ENCODE measurements at regions not wholly inside any gene's neighbourhood (a gene's known extent, or its start where the extent isn't known, plus 50 kb on each side); places are given as distances from the start of the nearest gene placed in this dataset.

- no peak for TF ChIP-seq CTCF (conservative IDR thresholded peaks at IDR 0.05; ENCODE audit: low read depth in 2 of 2)
- TF ChIP-seq EZH2 (IDR thresholded peaks at IDR 0.05; ENCODE audit: low read depth, unreplicated experiment) = no peak
- no peak for TF ChIP-seq REST (IDR thresholded peaks at IDR 0.05; ENCODE audit: unreplicated experiment)
- no peak for TF ChIP-seq POLR2AphosphoS5 (IDR thresholded peaks at IDR 0.05; ENCODE audit: low read depth)
- TF ChIP-seq STAT1 (IDR thresholded peaks at IDR 0.05; ENCODE audit: unreplicated experiment) = no peak
- no peak for TF ChIP-seq EZH2phosphoT487 (IDR thresholded peaks at IDR 0.05; ENCODE audit: unreplicated experiment)
- no peak for TF ChIP-seq NANOG (IDR thresholded peaks at IDR 0.05; ENCODE audit: borderline replicate concordance)
- TF ChIP-seq ZNF462 (CRISPR knock-in tag; IDR thresholded peaks at IDR 0.05) = no peak
- no peak for TF ChIP-seq CREB1 (CRISPR knock-in tag; IDR thresholded peaks at IDR 0.05; ENCODE audit: low read depth)
Observed at GRCh38 chr2:153408710-153409385, 69.7 kb downstream of the RPRM start.

Measured in GM23338 (cell line).